ENCODE measurements at regions not wholly inside any gene's neighbourhood (a gene's known extent, or its start where the extent isn't known, plus 50 kb on each side); places are given as distances from the start of the nearest gene placed in this dataset.

- TF ChIP-seq CTCF (IDR thresholded peaks at IDR 0.05 in 8 of 11, conservative IDR thresholded peaks at IDR 0.05 in 3 of 11) (no peak), POLR2A (IDR thresholded peaks at IDR 0.05) (no peak), POLR2AphosphoS5 (IDR thresholded peaks at IDR 0.05) (no peak)
Observed at GRCh38 chr13:34869696-34870095, 72.4 kb upstream of the NBEA start.

Data from spleen (tissue), 7 donors.